ENCODE measurements at regions not wholly inside any gene's neighbourhood (a gene's known extent, or its start where the extent isn't known, plus 50 kb on each side); places are given as distances from the start of the nearest gene placed in this dataset.
"Not testable (repeated sequence)": the region's sequence is repeated elsewhere in the genome, so short reads cannot be mapped to it uniquely, and the experiment has no call there.

GRCh38 chr18:76274468-76275289, 220.4 kb downstream of the ZNF516 start:
- TF ChIP-seq CTCF (conservative IDR thresholded peaks at IDR 0.05; ENCODE audit: low read depth, low read length), result no peak

GRCh38 chr18:76273956-76274355, 221.1 kb downstream of the ZNF516 start:
- no peak for DNase-seq (ENCODE audit: low read depth)
- no peak overlapping the region for H3K4me3 ChIP-seq (ENCODE audit: low read depth, low read length)
- TF ChIP-seq CTCF (conservative IDR thresholded peaks at IDR 0.05; ENCODE audit: low read depth, low read length), result no peak

More at GRCh38 chr18:76274468-76275289, 220.4 kb downstream of the ZNF516 start:
- no peak overlapping the region for H3K4me3 ChIP-seq (ENCODE audit: low read depth, low read length)
- DNase-seq (ENCODE audit: low read depth), result no peak

- no peak overlapping the region for H3K4me3 ChIP-seq (ENCODE audit: low read depth, low read length)
- TF ChIP-seq CTCF (conservative IDR thresholded peaks at IDR 0.05; ENCODE audit: low read depth, low read length), result no peak
- DNase-seq (ENCODE audit: low read depth), result no peak
These were observed 222.0 kb downstream of the ZNF516 start for GRCh38 chr18:76273036-76273545.

GRCh38 chr18:76267423-76267822, 227.6 kb downstream of the ZNF516 start:
- H3K4me3 ChIP-seq (ENCODE audit: low read depth, low read length); DNase-seq (ENCODE audit: low read depth): not testable (repeated sequence)

GRCh38 chr18:76266236-76266991, 228.6 kb downstream of the ZNF516 start:
- DNase-seq (ENCODE audit: low read depth), result no peak
- H3K4me3 ChIP-seq (ENCODE audit: low read depth, low read length), result peak overlapping the region; percentile 22
- TF ChIP-seq CTCF (conservative IDR thresholded peaks at IDR 0.05; ENCODE audit: low read depth, low read length), result no peak

- peak; percentile 38 for DNase-seq (ENCODE audit: low read depth)
- peak overlapping the region; percentile 24 for H3K4me3 ChIP-seq (ENCODE audit: low read depth, low read length)
- TF ChIP-seq CTCF (conservative IDR thresholded peaks at IDR 0.05; ENCODE audit: low read depth, low read length), result no peak
These were observed 229.4 kb downstream of the ZNF516 start for GRCh38 chr18:76265497-76266235.

- TF ChIP-seq CTCF (conservative IDR thresholded peaks at IDR 0.05; ENCODE audit: low read depth, low read length), result no peak
- DNase-seq (ENCODE audit: low read depth), result no peak
- H3K4me3 ChIP-seq (ENCODE audit: low read depth, low read length), result no peak overlapping the region
These were observed 230.2 kb downstream of the ZNF516 start for GRCh38 chr18:76264876-76265250.
